BLaER1 (cell line): ENCODE measurements at regions not wholly inside any gene's neighbourhood (a gene's known extent, or its start where the extent isn't known, plus 50 kb on each side); places are given as distances from the start of the nearest gene placed in this dataset.
"Not testable (repeated sequence)": the region's sequence is repeated elsewhere in the genome, so short reads cannot be mapped to it uniquely, and the experiment has no call there.

Experiments used
- H3K27ac ChIP-seq: shearing (Covaris generic); formaldehyde crosslinking; 2 replicates; pipeline ENCODE4 v1.8.1; 2022
- H3K27me3 ChIP-seq: shearing (Covaris generic); formaldehyde crosslinking; 2 replicates; pipeline ENCODE4 v1.8.1; 2022
- H3K36me3 ChIP-seq: shearing (Covaris generic); formaldehyde crosslinking; 2 replicates; pipeline ENCODE4 v1.8.1; 2022
- H3K4me1 ChIP-seq: shearing (Covaris generic); formaldehyde crosslinking; 2 replicates; pipeline ENCODE4 v1.8.1; 2022
- H3K4me2 ChIP-seq: shearing (Covaris generic); formaldehyde crosslinking; 2 replicates; pipeline ENCODE4 v1.8.1; 2022
- H3K4me3 ChIP-seq: shearing (Covaris generic); formaldehyde crosslinking; 2 replicates; pipeline ENCODE4 v1.8.1; 2022
- H3K9ac ChIP-seq: shearing (Covaris generic); formaldehyde crosslinking; 2 replicates; pipeline ENCODE4 v1.8.1; 2022
- H3K9me3 ChIP-seq: shearing (Covaris generic); formaldehyde crosslinking; 2 replicates; pipeline ENCODE4 v1.8.1; 2022
- H4K20me1 ChIP-seq: shearing (Covaris generic); formaldehyde crosslinking; 2 replicates; pipeline ENCODE4 v1.8.1; 2022
- Cebpa-rat ChIP-seq: shearing (Covaris generic); IDR thresholded peaks from 2 replicates; pipeline ENCODE4 v1.8.1; 2022

GRCh38 chr5:97234380-97234779 is 51.3 kb upstream of the RIOK2 start:
- H3K4me1 ChIP-seq = peaks cover 13% of the 10 kb centered on the region
- H3K4me3 ChIP-seq, H4K20me1 ChIP-seq, H3K36me3 ChIP-seq, H3K27me3 ChIP-seq, H3K27ac ChIP-seq, H3K4me2 ChIP-seq, H3K9ac ChIP-seq: not testable (repeated sequence)
- H3K9me3 ChIP-seq = peaks cover 11% of the 10 kb centered on the region

- no peak overlapping the region for H3K9ac ChIP-seq
- no peak overlapping the region for H3K4me2 ChIP-seq
- H4K20me1 ChIP-seq = no peaks in the 10 kb centered on the region
- TF ChIP-seq Cebpa-rat = no peak
- H3K27ac ChIP-seq = no peak overlapping the region
- H3K4me3 ChIP-seq = no peak overlapping the region
- no peaks in the 10 kb centered on the region for H3K36me3 ChIP-seq
- no peaks in the 10 kb centered on the region for H3K9me3 ChIP-seq
- H3K27me3 ChIP-seq = no peaks in the 10 kb centered on the region
- H3K4me1 ChIP-seq = no peaks in the 10 kb centered on the region
These were observed 59.3 kb upstream of the RIOK2 start for GRCh38 chr5:97242341-97242740.

GRCh38 chr5:97243353-97243752 is 60.3 kb upstream of the RIOK2 start:
- TF ChIP-seq Cebpa-rat = no peak
- Histone ChIP-seq H3K4me3 (no peak overlapping the region), H3K27ac (no peak overlapping the region), H3K9ac (no peak overlapping the region), H3K4me1 (no peaks in the 10 kb centered on the region), H4K20me1 (no peaks in the 10 kb centered on the region), H3K9me3 (no peaks in the 10 kb centered on the region), H3K4me2 (no peak overlapping the region), H3K27me3 (no peaks in the 10 kb centered on the region), H3K36me3 (no peaks in the 10 kb centered on the region)

- Histone ChIP-seq H3K9ac (no peak overlapping the region), H3K36me3 (no peaks in the 10 kb centered on the region), H3K27ac (no peak overlapping the region), H3K4me1 (no peaks in the 10 kb centered on the region), H3K4me3 (no peak overlapping the region), H3K4me2 (no peak overlapping the region), H3K9me3 (no peaks in the 10 kb centered on the region), H3K27me3 (no peaks in the 10 kb centered on the region), H4K20me1 (no peaks in the 10 kb centered on the region)
- TF ChIP-seq Cebpa-rat = no peak
These were observed 62.3 kb upstream of the RIOK2 start for GRCh38 chr5:97245386-97245785.

- H3K9ac ChIP-seq = no peak overlapping the region
- H3K36me3 ChIP-seq = no peaks in the 10 kb centered on the region
- TF ChIP-seq Cebpa-rat = no peak
- no peak overlapping the region for H3K4me2 ChIP-seq
- no peaks in the 10 kb centered on the region for H3K4me1 ChIP-seq
- H3K4me3 ChIP-seq = no peak overlapping the region
- H3K27ac ChIP-seq = no peak overlapping the region
- no peaks in the 10 kb centered on the region for H4K20me1 ChIP-seq
- H3K27me3 ChIP-seq = no peaks in the 10 kb centered on the region
- peaks cover 11% of the 10 kb centered on the region for H3K9me3 ChIP-seq
These were observed 67.1 kb upstream of the RIOK2 start for GRCh38 chr5:97250113-97250512.

- no peaks in the 10 kb centered on the region for H3K27me3 ChIP-seq
- H3K4me1 ChIP-seq = 0 out of 2 replicates have a peak, but pooled peaks cover 4% of the 10 kb centered on the region
- H3K9ac ChIP-seq = no peak overlapping the region
- H3K4me3 ChIP-seq = no peak overlapping the region
- no peak overlapping the region for H3K4me2 ChIP-seq
- H4K20me1 ChIP-seq = no peaks in the 10 kb centered on the region
- no peak for TF ChIP-seq Cebpa-rat
- no peak overlapping the region for H3K27ac ChIP-seq
- H3K36me3 ChIP-seq = no peaks in the 10 kb centered on the region
- H3K9me3 ChIP-seq = no peaks in the 10 kb centered on the region
These were observed 83.0 kb upstream of the RIOK2 start for GRCh38 chr5:97266076-97266475.

- no peaks in the 10 kb centered on the region for H3K36me3 ChIP-seq
- no peak overlapping the region for H3K27ac ChIP-seq
- H3K9me3 ChIP-seq = peaks cover 2% of the 10 kb centered on the region; the same call in 1 of the 2 replicates
- no peak for TF ChIP-seq Cebpa-rat
- no peak overlapping the region for H3K9ac ChIP-seq
- no peaks in the 10 kb centered on the region for H4K20me1 ChIP-seq
- no peak overlapping the region for H3K4me2 ChIP-seq
- 0 out of 2 replicates have a peak, but pooled peaks cover 4% of the 10 kb centered on the region for H3K4me1 ChIP-seq
- H3K27me3 ChIP-seq = no peaks in the 10 kb centered on the region
- H3K4me3 ChIP-seq = no peak overlapping the region
These were observed 83.5 kb upstream of the RIOK2 start for GRCh38 chr5:97266576-97266975.

GRCh38 chr5:97267767-97268166 is 84.7 kb upstream of the RIOK2 start:
- peaks cover 14% of the 10 kb centered on the region; the same call in 1 of the 2 replicates for H3K9me3 ChIP-seq
- H3K4me3 ChIP-seq = no peak overlapping the region
- H3K4me2 ChIP-seq = no peak overlapping the region
- 0 out of 2 replicates have a peak, but pooled peaks cover 4% of the 10 kb centered on the region for H3K4me1 ChIP-seq
- H3K27me3 ChIP-seq = no peaks in the 10 kb centered on the region
- TF ChIP-seq Cebpa-rat = no peak
- H4K20me1 ChIP-seq = no peaks in the 10 kb centered on the region
- H3K36me3 ChIP-seq = no peaks in the 10 kb centered on the region
- no peak overlapping the region for H3K27ac ChIP-seq
- H3K9ac ChIP-seq = no peak overlapping the region

GRCh38 chr5:97276474-97277120 is 93.5 kb upstream of the RIOK2 start:
- Histone ChIP-seq H3K4me3 (no peak overlapping the region), H3K9me3 (peaks cover 14% of the 10 kb centered on the region; the same call in 1 of the 2 replicates), H3K36me3 (no peaks in the 10 kb centered on the region), H3K27ac (no peak overlapping the region), H3K4me2 (no peak overlapping the region), H3K9ac (no peak overlapping the region), H3K27me3 (no peaks in the 10 kb centered on the region), H3K4me1 (no peaks in the 10 kb centered on the region), H4K20me1 (no peaks in the 10 kb centered on the region)
- TF ChIP-seq Cebpa-rat = no peak

GRCh38 chr5:97281257-97281656 is 98.2 kb upstream of the RIOK2 start:
- H3K4me2 ChIP-seq = no peak overlapping the region
- H3K36me3 ChIP-seq = no peaks in the 10 kb centered on the region
- H3K4me1 ChIP-seq = no peaks in the 10 kb centered on the region
- no peaks in the 10 kb centered on the region for H4K20me1 ChIP-seq
- no peak overlapping the region for H3K27ac ChIP-seq
- no peak overlapping the region for H3K9ac ChIP-seq
- TF ChIP-seq Cebpa-rat = no peak
- H3K9me3 ChIP-seq = no peaks in the 10 kb centered on the region
- no peak overlapping the region for H3K4me3 ChIP-seq
- no peaks in the 10 kb centered on the region for H3K27me3 ChIP-seq
